GM12873 (cell line): ENCODE measurements at regions not wholly inside any gene's neighbourhood (a gene's known extent, or its start where the extent isn't known, plus 50 kb on each side); places are given as distances from the start of the nearest gene placed in this dataset.

ENCODE experiments used
- CTCF ChIP-seq: IDR thresholded peaks from 2 replicates; pipeline ENCODE4 v1.5.1; 2012; ENCODE audit warnings: low read depth, mild to moderate bottlenecking, moderate library complexity, low read length, control low read depth; ENCODE audit not compliant: insufficient read depth; ENCODE audit errors: missing control alignments

GRCh38 chr22:49045276-49045675, 782.4 kb downstream of the BRD1 start:
- no peak for TF ChIP-seq CTCF

- TF ChIP-seq CTCF, result no peak
Measured at GRCh38 chr22:49044776-49045175, 782.9 kb downstream of the BRD1 start.

- TF ChIP-seq CTCF, result no peak
Measured at GRCh38 chr22:49044091-49044490, 783.6 kb downstream of the BRD1 start.

- no peak for TF ChIP-seq CTCF
Measured at GRCh38 chr22:49042877-49043859, 784.5 kb downstream of the BRD1 start.

GRCh38 chr22:49042066-49042465, 785.6 kb downstream of the BRD1 start:
- no peak for TF ChIP-seq CTCF

GRCh38 chr22:49040754-49041467, 786.8 kb downstream of the BRD1 start:
- TF ChIP-seq CTCF, result no peak

DNA sequence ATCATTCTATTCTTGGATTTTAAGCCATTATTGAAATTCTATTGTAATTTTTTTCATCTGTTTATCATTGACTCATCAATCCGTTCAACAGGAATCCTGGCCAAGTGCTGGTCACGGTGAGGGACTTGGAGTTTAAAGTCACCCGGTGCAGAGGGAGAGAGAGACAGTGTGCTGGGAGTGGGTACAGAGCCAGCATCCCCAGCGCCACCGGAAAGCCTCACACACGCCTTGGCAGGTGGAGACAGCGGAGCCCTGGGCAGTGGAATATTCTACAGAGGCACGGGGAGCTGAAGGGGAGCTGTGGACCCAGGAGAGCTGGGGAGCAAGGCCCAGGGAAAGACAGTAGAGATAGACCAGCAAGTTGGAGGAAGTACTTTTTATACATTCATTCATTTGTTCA, 787.6 kb downstream of the BRD1 start:
- no peak for TF ChIP-seq CTCF
